ENCODE measurements at regions not wholly inside any gene's neighbourhood (a gene's known extent, or its start where the extent isn't known, plus 50 kb on each side); places are given as distances from the start of the nearest gene placed in this dataset.

- no peak for TF ChIP-seq CTCF (conservative IDR thresholded peaks at IDR 0.05; ENCODE audit: low read depth, low read length)
- TF ChIP-seq EZH2phosphoT487 (IDR thresholded peaks at IDR 0.05; ENCODE audit: borderline replicate concordance, low read length) = no peak
Measured at GRCh38 chr3:112761062-112761638, 85.5 kb downstream of the CD200R1L start.
